ENCODE measurements at regions not wholly inside any gene's neighbourhood (a gene's known extent, or its start where the extent isn't known, plus 50 kb on each side); places are given as distances from the start of the nearest gene placed in this dataset.
A peak's percentile ranks its signal among the peaks of the same experiment; 100 is the strongest.

GRCh38 chr10:3535001-3535400 is 250.0 kb downstream of the KLF6 start:
- peaks cover 58% of the 10 kb centered on the region for H3K4me1 ChIP-seq (ENCODE audit: insufficient read depth, low read length)
- TF ChIP-seq EZH2phosphoT487 (IDR thresholded peaks at IDR 0.05; ENCODE audit: borderline replicate concordance, low read length), result no peak
- TF ChIP-seq EZH2 (IDR thresholded peaks at IDR 0.05; ENCODE audit: low read length, unreplicated experiment), result no peak
- TF ChIP-seq, protein P1, sequence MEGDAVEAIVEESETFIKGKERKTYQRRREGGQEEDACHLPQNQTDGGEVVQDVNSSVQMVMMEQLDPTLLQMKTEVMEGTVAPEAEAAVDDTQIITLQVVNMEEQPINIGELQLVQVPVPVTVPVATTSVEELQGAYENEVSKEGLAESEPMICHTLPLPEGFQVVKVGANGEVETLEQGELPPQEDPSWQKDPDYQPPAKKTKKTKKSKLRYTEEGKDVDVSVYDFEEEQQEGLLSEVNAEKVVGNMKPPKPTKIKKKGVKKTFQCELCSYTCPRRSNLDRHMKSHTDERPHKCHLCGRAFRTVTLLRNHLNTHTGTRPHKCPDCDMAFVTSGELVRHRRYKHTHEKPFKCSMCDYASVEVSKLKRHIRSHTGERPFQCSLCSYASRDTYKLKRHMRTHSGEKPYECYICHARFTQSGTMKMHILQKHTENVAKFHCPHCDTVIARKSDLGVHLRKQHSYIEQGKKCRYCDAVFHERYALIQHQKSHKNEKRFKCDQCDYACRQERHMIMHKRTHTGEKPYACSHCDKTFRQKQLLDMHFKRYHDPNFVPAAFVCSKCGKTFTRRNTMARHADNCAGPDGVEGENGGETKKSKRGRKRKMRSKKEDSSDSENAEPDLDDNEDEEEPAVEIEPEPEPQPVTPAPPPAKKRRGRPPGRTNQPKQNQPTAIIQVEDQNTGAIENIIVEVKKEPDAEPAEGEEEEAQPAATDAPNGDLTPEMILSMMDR (conservative IDR thresholded peaks at IDR 0.05; ENCODE audit: low read depth, low read length), result no peak
- no peaks in the 10 kb centered on the region for H3F3A ChIP-seq (ENCODE audit: low read length, unreplicated experiment)
- H3K9ac ChIP-seq (ENCODE audit: low read length), result no peak overlapping the region
- no peak overlapping the region for H3K4me3 ChIP-seq (ENCODE audit: low read length)
- H3K9me2 ChIP-seq (replicated peaks; ENCODE audit: low read length), result no peaks in the 10 kb centered on the region
- CTCF ChIA-PET, result no interaction called here
- BruUV-seq (replicated peaks), result no TSS peak
- H4K20me1 ChIP-seq (ENCODE audit: low read length), result no peaks in the 10 kb centered on the region
- intact Hi-C loops (cut with micrococcal nuclease), result loop anchor here (10.0 kb wide), 1 partner anchor 520 kb away; no protein-coding TSS in a partner anchor
- no peaks in the 10 kb centered on the region for H3K9me3 ChIP-seq (ENCODE audit: low read length)
- no peak overlapping the region for H2AFZ ChIP-seq (ENCODE audit: low read length)
- H3K79me2 ChIP-seq (ENCODE audit: low read length), result no peaks in the 10 kb centered on the region
- POLR2A ChIA-PET (ENCODE audit: unreplicated experiment), result no interaction called here
- H3K27me3 ChIP-seq (ENCODE audit: low read length), result no peaks in the 10 kb centered on the region
- H3K36me3 ChIP-seq (ENCODE audit: low read depth, low read length), result no peaks in the 10 kb centered on the region
- DNase-seq, result no peak
- no peak overlapping the region for H3K27ac ChIP-seq (ENCODE audit: low read length)
- ATAC-seq, result no peak
- no peak overlapping the region for H3K4me2 ChIP-seq (ENCODE audit: low read length)

GRCh38 chr10:3534433-3534832 is 250.6 kb downstream of the KLF6 start:
- Histone ChIP-seq H3K27me3 (ENCODE audit: low read length) (no peaks in the 10 kb centered on the region), H4K20me1 (ENCODE audit: low read length) (no peaks in the 10 kb centered on the region), H3K9ac (ENCODE audit: low read length) (no peak overlapping the region), H3K36me3 (ENCODE audit: low read depth, low read length) (no peaks in the 10 kb centered on the region), H3K4me3 (ENCODE audit: low read length) (no peak overlapping the region), H3F3A (ENCODE audit: low read length, unreplicated experiment) (no peaks in the 10 kb centered on the region), H3K79me2 (ENCODE audit: low read length) (no peaks in the 10 kb centered on the region), H2AFZ (ENCODE audit: low read length) (no peak overlapping the region), H3K9me2 (replicated peaks; ENCODE audit: low read length) (no peaks in the 10 kb centered on the region), H3K9me3 (ENCODE audit: low read length) (no peaks in the 10 kb centered on the region), H3K4me1 (ENCODE audit: insufficient read depth, low read length) (peaks cover 57% of the 10 kb centered on the region), H3K4me2 (ENCODE audit: low read length) (no peak overlapping the region), H3K27ac (ENCODE audit: low read length) (no peak overlapping the region)
- CTCF ChIA-PET, result interaction anchor here (0.7 kb wide), 1 partner anchor 69 kb away, joined by 4 read pairs; no protein-coding TSS in a partner anchor
- TF ChIP-seq EZH2 (IDR thresholded peaks at IDR 0.05; ENCODE audit: low read length, unreplicated experiment) (no peak), EZH2phosphoT487 (IDR thresholded peaks at IDR 0.05; ENCODE audit: borderline replicate concordance, low read length) (no peak)
- TF ChIP-seq, protein P1 (conservative IDR thresholded peaks at IDR 0.05; ENCODE audit: low read depth, low read length), result no peak
- POLR2A ChIA-PET (ENCODE audit: unreplicated experiment), result no interaction called here
- intact Hi-C loops (cut with micrococcal nuclease), result loop anchor here (5.0 to 10.0 kb wide), 2 partner anchors 228 to 520 kb away; no protein-coding TSS in a partner anchor
- DNase-seq (no peak), ATAC-seq (no peak)
- BruUV-seq (replicated peaks), result no TSS peak

DNA sequence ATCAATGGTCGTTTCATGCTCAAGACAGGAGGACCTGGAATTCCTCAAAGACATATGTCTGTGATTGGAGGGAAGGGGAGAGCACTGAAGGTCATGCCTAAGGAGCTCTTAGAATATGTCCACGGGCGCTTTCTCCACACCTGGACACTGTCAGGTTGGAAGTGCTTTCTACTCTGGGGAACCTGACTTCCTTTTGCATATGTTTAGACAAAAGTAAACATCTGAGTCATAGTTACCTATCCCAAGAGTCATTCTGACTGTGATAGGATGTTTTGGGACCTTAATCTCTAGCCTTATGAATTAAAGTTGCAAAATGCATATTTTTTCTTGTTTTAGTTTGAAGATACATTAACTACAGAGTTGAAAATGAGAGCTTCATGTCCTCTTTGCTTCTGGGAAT is 251.7 kb downstream of the KLF6 start:
- H3K79me2 ChIP-seq (ENCODE audit: low read length), result no peaks in the 10 kb centered on the region
- peak overlapping the region; percentile 83 for H3K4me2 ChIP-seq (ENCODE audit: low read length)
- no TSS peak for BruUV-seq (replicated peaks)
- peak overlapping the region; percentile 82 for H3K9ac ChIP-seq (ENCODE audit: low read length)
- H3K36me3 ChIP-seq (ENCODE audit: low read depth, low read length), result no peaks in the 10 kb centered on the region
- CTCF ChIA-PET, result no interaction called here
- H4K20me1 ChIP-seq (ENCODE audit: low read length), result no peaks in the 10 kb centered on the region
- no peak for TF ChIP-seq EZH2 (IDR thresholded peaks at IDR 0.05; ENCODE audit: low read length, unreplicated experiment)
- no peak for TF ChIP-seq EZH2phosphoT487 (IDR thresholded peaks at IDR 0.05; ENCODE audit: borderline replicate concordance, low read length)
- TF ChIP-seq, protein P1 (conservative IDR thresholded peaks at IDR 0.05; ENCODE audit: low read depth, low read length), result no peak
- H3K9me3 ChIP-seq (ENCODE audit: low read length), result no peaks in the 10 kb centered on the region
- POLR2A ChIA-PET (ENCODE audit: unreplicated experiment), result no interaction called here
- DNase-seq, result peak; percentile 57
- H2AFZ ChIP-seq (ENCODE audit: low read length), result peak overlapping the region; percentile 43; the same call in 1 of the 2 replicates
- peak overlapping the region; percentile 95 for H3K27ac ChIP-seq (ENCODE audit: low read length)
- H3K4me3 ChIP-seq (ENCODE audit: low read length), result peak overlapping the region; percentile 56
- intact Hi-C loops (cut with micrococcal nuclease), result loop anchor here (5.0 to 10.0 kb wide), 2 partner anchors 229 to 522 kb away; no protein-coding TSS in a partner anchor
- H3K27me3 ChIP-seq (ENCODE audit: low read length), result no peaks in the 10 kb centered on the region
- no peaks in the 10 kb centered on the region for H3K9me2 ChIP-seq (replicated peaks; ENCODE audit: low read length)
- peaks cover 45% of the 10 kb centered on the region for H3K4me1 ChIP-seq (ENCODE audit: insufficient read depth, low read length)
- peak; percentile 66 for ATAC-seq
- no peaks in the 10 kb centered on the region for H3F3A ChIP-seq (ENCODE audit: low read length, unreplicated experiment)

Measured in PC-3 (cell line).